Activated CD4-positive, alpha-beta memory T cell treated with anti-CD3 and anti-CD28 coated beads for 36 hours (primary cell): ENCODE measurements at regions not wholly inside any gene's neighbourhood (a gene's known extent, or its start where the extent isn't known, plus 50 kb on each side); places are given as distances from the start of the nearest gene placed in this dataset.

Experiments
- CTCF ChIA-PET: fragments of 350-600 bp; sonication (Branson Sonifier 250); formaldehyde crosslinking; loops from one replicate; lab custom pipeline; 2021; ENCODE audit warnings: antibody characterized with exemption, inconsistent platforms; lab: Charles Lee
- POLR2A ChIA-PET: fragments of 350-600 bp; sonication (Branson Sonifier 250); formaldehyde crosslinking; loops from one replicate; lab custom pipeline; 2021; ENCODE audit warnings: antibody characterized with exemption; lab: Charles Lee
- DNase-seq: peaks from one replicate; pipeline ENCODE4 v3.0.0-alpha.2; 2020
- H3K27ac Mint-ChIP-seq: one replicate; pipeline ENCODE4 v1.8.0; 2021; ENCODE audit warnings: mixed read lengths
- H3K27me3 Mint-ChIP-seq: one replicate; pipeline ENCODE4 v1.8.0; 2021; ENCODE audit warnings: mixed read lengths
- H3K36me3 Mint-ChIP-seq: one replicate; pipeline ENCODE4 v1.8.0; 2021; ENCODE audit warnings: mixed read lengths
- H3K4me1 Mint-ChIP-seq: one replicate; pipeline ENCODE4 v1.8.0; 2021; ENCODE audit warnings: low read depth, mixed read lengths
- H3K4me3 Mint-ChIP-seq: one replicate; pipeline ENCODE4 v1.8.0; 2021; ENCODE audit warnings: mild to moderate bottlenecking, mixed read lengths
- H3K9me3 Mint-ChIP-seq: one replicate; pipeline ENCODE4 v1.8.0; 2021; ENCODE audit warnings: mixed read lengths
- intact Hi-C: fragments of 100-400 bp; cut with micrococcal nuclease; formaldehyde crosslinking; loops from one replicate; pipeline ENCODE4 v1.15.1; 2023

DNA sequence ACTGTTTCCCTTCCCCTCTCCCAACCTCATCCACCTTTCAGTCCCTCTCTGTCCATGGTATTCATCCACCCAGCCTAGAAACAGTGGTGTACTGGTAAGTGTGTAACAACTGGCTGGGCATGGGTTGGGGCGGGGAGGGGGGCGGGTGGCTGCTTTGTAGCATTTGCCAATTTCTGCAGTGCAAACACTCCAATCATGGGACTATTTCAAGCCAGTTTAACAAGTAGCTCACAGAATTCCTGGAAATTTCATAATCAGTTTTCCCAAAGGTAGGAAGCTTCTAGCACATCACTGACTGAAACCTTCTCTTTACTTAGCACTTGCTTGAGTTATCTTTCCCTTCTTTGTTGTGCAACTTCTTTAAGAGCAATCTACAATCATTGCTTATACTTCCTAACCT, 100.8 kb upstream of the WASF3 start:
- Mint-ChIP-seq H3K27me3 (peaks cover 9% of the 10 kb centered on the region), H3K9me3 (no peaks in the 10 kb centered on the region), H3K36me3 (no peaks in the 10 kb centered on the region), H3K4me1 (no peaks in the 10 kb centered on the region), H3K4me3 (no peak overlapping the region), H3K27ac (no peak overlapping the region)
- CTCF ChIA-PET, result no interaction called here
- POLR2A ChIA-PET, result no interaction called here
- intact Hi-C loops, result no loop called here
- no peak for DNase-seq

DNA sequence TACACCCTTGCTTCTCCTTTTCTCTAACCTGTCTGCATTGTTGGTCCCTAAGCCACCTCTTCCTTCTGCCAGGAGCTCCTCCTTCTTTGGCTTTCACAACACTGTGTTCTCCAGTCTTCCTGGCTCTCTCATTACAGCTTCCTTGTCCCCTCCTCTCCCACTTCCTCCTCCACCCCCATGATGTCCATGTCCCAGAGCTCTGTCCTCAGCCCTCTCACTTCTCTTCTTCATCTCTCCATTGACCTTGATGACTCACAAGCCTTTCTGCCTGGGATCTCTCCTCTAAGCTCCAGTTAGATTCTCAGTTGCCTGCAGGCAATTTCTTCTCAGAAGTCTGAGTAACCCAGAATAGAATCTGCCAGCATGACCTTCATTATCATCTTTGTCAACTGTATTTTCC, 100.3 kb upstream of the WASF3 start:
- H3K27me3 Mint-ChIP-seq, result peaks cover 12% of the 10 kb centered on the region
- ChIA-PET POLR2A (no interaction called here), CTCF (interaction anchor here (1.0 kb wide), 1 partner anchor 39 kb away, joined by 3 read pairs; no protein-coding TSS in a partner anchor)
- H3K27ac Mint-ChIP-seq, result no peak overlapping the region
- intact Hi-C loops, result no loop called here
- H3K4me3 Mint-ChIP-seq, result no peak overlapping the region
- no peaks in the 10 kb centered on the region for H3K4me1 Mint-ChIP-seq
- no peaks in the 10 kb centered on the region for H3K9me3 Mint-ChIP-seq
- H3K36me3 Mint-ChIP-seq, result no peaks in the 10 kb centered on the region
- DNase-seq, result no peak

DNA sequence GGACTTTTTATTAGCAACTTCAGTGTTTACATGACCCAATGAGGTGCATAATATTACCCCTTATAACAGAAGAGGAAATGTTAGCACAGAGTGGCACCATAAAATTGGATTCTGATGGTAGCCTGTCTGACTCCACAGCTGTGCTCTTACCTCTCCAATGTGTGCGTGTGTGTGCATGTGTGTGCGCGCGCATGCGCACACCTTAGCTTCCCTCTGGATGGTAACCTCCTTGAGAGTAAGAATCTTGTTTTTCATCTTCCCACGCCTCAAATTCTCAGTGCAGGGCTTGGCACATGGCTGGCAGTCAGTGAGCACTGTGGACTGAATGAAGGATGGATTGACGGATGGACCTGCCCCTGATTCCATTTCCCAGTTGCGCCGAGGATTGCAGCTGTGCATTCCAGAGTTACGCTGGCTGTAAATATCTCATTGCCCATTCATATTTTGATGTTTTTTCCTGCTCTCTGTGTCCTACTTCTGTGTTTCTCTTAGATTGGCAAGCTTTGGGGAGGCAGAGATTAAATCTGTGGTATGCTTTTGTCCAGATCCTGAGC, 99.2 kb upstream of the WASF3 start:
- Mint-ChIP-seq H3K36me3 (no peaks in the 10 kb centered on the region), H3K27me3 (peaks cover 8% of the 10 kb centered on the region), H3K27ac (no peak overlapping the region), H3K4me3 (no peak overlapping the region), H3K4me1 (no peaks in the 10 kb centered on the region), H3K9me3 (no peaks in the 10 kb centered on the region)
- CTCF ChIA-PET, result interaction anchor here (1.0 to 1.5 kb wide), 2 partner anchors 38 to 39 kb away, joined by 3 read pairs; no protein-coding TSS in a partner anchor
- intact Hi-C loops, result no loop called here
- POLR2A ChIA-PET, result no interaction called here
- DNase-seq, result no peak

DNA sequence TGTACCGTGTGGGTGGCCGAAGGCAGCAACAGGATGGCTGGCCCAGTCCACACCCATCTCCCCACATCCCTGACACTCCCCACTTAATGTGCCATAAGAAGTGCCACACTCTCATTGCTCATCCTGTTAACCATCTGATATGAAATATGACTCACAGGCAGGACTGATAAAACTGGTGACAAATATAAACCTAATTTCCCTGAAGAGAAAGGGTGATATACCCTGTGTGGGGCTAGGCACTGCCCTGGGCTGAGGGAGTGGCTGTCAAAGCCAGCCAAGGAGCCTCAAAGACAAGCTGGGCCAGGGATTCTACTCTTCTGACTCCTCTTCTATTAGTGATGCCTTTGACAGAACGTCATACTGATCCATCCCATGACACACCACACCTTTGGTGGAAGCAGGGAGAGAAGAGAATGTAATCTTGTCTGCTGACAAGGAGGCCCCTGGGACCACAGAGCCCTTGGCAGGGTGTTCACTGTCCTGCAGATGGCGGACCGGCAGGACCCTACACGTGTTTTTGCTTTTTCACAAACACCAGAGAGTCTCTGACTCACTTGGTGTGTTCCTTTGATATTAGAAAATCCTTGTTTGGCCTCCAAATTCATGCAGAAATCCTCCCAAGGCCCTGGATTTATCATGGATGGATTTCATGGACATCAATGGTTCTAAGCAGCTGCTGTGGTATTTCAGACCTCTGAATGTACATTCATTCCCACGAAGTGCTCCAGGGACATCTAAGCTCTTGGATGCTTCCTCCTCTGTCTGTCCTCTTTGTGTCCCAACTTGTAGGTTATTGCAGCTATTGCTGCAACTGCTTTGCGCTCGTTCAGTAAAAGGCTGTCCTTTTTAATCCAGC, 98.0 kb upstream of the WASF3 start:
- Mint-ChIP-seq H3K27me3 (peaks cover 12% of the 10 kb centered on the region), H3K9me3 (no peaks in the 10 kb centered on the region), H3K27ac (no peak overlapping the region), H3K36me3 (no peaks in the 10 kb centered on the region), H3K4me1 (no peaks in the 10 kb centered on the region), H3K4me3 (no peak overlapping the region)
- intact Hi-C loops, result no loop called here
- CTCF ChIA-PET, result interaction anchor here (1.5 kb wide), 1 partner anchor 37 kb away, joined by 3 read pairs; no protein-coding TSS in a partner anchor
- DNase-seq, result no peak
- POLR2A ChIA-PET, result no interaction called here

DNA sequence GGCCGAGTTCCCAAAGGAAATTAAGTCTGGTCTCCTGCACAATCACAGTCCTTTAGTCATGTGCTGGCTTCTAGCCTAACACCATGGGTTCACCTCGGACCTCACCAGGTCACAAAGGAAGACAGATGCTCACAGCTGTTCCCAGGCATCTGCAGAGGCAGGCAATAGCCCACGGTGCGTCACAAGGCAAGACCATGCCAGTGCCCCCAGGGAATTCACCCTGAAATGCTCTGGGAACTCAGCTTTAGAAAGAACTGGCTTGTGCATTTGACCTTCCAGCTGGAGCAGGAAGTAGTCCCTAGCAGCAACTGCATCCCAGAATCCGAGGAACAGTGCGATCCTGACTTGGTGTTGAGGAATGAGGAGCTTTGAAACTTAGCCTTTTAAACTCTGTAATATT, 96.8 kb upstream of the WASF3 start:
- no peak for DNase-seq
- Mint-ChIP-seq H3K27me3 (peaks cover 18% of the 10 kb centered on the region), H3K4me1 (no peaks in the 10 kb centered on the region), H3K9me3 (no peaks in the 10 kb centered on the region), H3K27ac (no peak overlapping the region), H3K36me3 (no peaks in the 10 kb centered on the region), H3K4me3 (no peak overlapping the region)
- intact Hi-C loops, result no loop called here
- POLR2A ChIA-PET, result no interaction called here
- CTCF ChIA-PET, result no interaction called here

DNA sequence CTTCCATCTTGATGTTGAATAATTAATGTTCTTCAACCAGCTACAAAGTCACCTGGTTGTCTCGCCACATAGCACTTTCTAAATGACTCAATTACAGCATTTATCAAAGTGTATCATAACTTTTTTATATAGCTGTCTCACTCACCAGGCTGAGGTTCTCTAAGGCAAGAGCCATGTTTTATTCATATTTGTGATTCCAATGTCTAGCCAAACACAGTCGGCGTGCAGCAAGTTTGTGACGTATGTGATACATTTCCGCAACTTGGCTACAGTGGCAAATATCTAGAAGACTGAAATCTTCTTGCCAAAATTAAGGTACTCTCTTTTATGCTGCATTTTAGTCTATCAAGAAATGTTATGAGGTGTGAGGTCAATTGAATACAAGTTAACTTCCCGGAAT, 94.2 kb upstream of the WASF3 start:
- intact Hi-C loops, result no loop called here
- H3K27ac Mint-ChIP-seq, result no peak overlapping the region
- peaks cover 18% of the 10 kb centered on the region for H3K27me3 Mint-ChIP-seq
- no peak for DNase-seq
- ChIA-PET POLR2A (no interaction called here), CTCF (no interaction called here)
- no peaks in the 10 kb centered on the region for H3K36me3 Mint-ChIP-seq
- H3K9me3 Mint-ChIP-seq, result no peaks in the 10 kb centered on the region
- H3K4me1 Mint-ChIP-seq, result no peaks in the 10 kb centered on the region
- H3K4me3 Mint-ChIP-seq, result no peak overlapping the region

DNA sequence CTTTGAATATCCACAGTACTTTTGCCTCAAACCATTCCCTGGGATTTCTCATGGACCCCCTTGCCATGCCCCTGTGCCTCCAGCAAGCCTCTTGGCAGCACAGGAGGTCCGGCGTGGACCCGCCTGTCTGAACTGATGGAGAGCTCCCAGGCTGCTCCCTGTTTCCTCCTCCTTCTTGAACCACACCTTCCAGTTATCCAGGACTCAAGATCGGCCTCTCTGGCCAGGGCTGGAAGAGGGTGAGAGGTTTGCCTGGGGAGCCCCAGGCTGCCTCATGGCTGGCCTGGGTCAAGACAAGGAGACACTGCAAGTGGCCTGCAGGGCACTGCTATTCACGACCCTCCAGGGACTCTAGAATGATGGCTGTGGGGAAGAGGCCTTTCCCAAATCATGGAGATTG, 93.6 kb upstream of the WASF3 start:
- Mint-ChIP-seq H3K4me1 (no peaks in the 10 kb centered on the region), H3K27me3 (peaks cover 20% of the 10 kb centered on the region), H3K36me3 (no peaks in the 10 kb centered on the region), H3K9me3 (no peaks in the 10 kb centered on the region), H3K27ac (no peak overlapping the region), H3K4me3 (no peak overlapping the region)
- intact Hi-C loops, result no loop called here
- no peak for DNase-seq
- POLR2A ChIA-PET, result no interaction called here
- CTCF ChIA-PET, result no interaction called here

DNA sequence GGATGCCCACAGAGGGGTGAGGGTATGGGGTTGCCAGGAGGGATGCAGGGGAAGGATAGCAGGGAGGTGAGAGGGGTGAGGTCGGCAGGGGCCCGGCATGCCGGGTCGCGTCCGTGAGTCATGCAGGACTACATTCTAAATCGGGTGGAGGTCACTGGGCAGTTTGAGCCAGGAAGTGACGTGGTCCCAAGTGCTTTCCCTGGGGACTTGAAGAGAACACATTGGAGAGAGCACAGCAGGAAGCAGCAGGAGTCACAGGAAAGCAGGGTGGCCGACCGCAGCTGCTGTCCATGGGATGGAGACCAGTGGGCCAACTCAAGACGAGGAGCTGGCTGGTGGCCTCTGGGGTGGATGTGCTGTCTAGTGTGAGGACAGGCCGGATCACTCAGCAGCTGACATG, 92.0 kb upstream of the WASF3 start:
- Mint-ChIP-seq H3K4me3 (no peak overlapping the region), H3K27ac (no peak overlapping the region), H3K27me3 (peaks cover 20% of the 10 kb centered on the region), H3K36me3 (no peaks in the 10 kb centered on the region), H3K4me1 (no peaks in the 10 kb centered on the region), H3K9me3 (no peaks in the 10 kb centered on the region)
- no peak for DNase-seq
- intact Hi-C loops, result no loop called here
- POLR2A ChIA-PET, result no interaction called here
- CTCF ChIA-PET, result no interaction called here

DNA sequence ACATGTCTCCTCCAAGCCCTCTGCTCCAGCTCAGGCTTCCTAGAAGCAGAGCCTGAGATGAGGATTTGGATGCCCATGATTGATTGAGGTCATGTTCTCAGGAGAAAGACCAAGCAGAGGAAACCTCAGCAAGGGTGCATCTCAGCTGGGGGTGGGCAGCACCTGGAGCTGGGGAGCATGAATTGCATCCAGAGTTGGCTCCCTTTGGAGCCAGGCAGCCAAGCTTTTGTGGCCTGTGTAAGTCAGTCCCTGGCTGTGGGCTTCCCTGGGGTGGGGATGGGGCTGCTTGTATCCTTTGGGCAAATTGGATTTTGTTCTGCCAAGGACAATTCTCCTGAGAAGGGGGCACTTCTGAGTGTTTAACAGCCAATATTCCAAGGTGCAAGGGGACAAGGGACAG, 91.5 kb upstream of the WASF3 start:
- Mint-ChIP-seq H3K9me3 (no peaks in the 10 kb centered on the region), H3K27ac (no peak overlapping the region), H3K4me3 (no peak overlapping the region), H3K4me1 (no peaks in the 10 kb centered on the region), H3K36me3 (no peaks in the 10 kb centered on the region), H3K27me3 (peaks cover 20% of the 10 kb centered on the region)
- ChIA-PET POLR2A (interaction anchor here (0.7 kb wide), 1 partner anchor 154 kb away, joined by 3 read pairs; no protein-coding TSS in a partner anchor), CTCF (no interaction called here)
- intact Hi-C loops, result no loop called here
- no peak for DNase-seq

DNA sequence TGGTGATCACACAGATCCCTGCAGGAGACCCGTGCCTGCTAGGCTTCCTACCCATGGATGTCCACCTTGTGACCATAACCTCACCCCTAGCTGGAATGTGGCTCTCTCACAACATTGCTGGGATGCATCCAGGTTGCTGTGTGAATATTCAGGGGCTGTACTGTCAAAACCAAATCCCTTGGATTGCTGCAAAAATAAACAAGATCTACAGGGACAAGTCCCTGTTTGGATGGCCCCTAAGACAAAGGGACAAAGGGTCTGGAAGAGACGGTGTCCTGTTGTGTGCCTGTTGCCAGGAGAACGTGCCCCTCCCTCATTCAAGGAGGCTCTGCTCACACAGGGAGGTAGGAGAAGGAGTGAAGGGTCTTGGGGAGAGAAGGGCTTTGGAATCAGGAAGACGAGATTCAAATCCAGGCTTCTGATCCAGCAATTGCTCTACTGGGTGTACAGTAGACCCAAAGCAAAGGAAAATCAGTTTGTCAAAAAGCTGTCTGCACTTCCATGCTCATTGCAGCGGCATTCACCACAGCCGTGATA, 89.2 kb upstream of the WASF3 start:
- no peak overlapping the region for H3K27ac Mint-ChIP-seq
- no peak overlapping the region for H3K4me3 Mint-ChIP-seq
- no peaks in the 10 kb centered on the region for H3K4me1 Mint-ChIP-seq
- CTCF ChIA-PET, result no interaction called here
- H3K9me3 Mint-ChIP-seq, result no peaks in the 10 kb centered on the region
- POLR2A ChIA-PET, result no interaction called here
- no peaks in the 10 kb centered on the region for H3K36me3 Mint-ChIP-seq
- DNase-seq, result no peak
- peaks cover 16% of the 10 kb centered on the region for H3K27me3 Mint-ChIP-seq
- intact Hi-C loops, result no loop called here

DNA sequence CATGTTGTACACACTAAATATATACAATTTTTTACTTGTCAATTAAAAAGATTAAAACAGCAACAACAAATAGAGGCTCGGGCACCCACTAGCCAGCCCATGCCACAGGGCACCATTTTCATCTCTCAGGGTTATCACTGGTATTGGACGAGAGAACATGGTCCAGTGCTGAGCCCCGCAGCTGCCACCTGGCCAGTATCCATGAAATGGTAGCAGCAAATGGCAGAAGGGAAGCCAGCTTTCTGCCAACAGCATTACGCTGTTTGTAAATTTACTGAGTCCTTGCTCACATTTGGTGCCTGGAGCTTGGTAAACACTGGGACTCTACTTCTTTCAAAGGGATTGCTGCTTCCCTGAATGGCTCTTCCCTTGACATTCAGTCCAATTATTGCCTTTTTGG, 87.9 kb upstream of the WASF3 start:
- Mint-ChIP-seq H3K4me3 (no peak overlapping the region), H3K9me3 (no peaks in the 10 kb centered on the region), H3K27ac (no peak overlapping the region), H3K27me3 (peaks cover 9% of the 10 kb centered on the region), H3K36me3 (no peaks in the 10 kb centered on the region), H3K4me1 (no peaks in the 10 kb centered on the region)
- intact Hi-C loops, result no loop called here
- POLR2A ChIA-PET, result no interaction called here
- CTCF ChIA-PET, result no interaction called here
- DNase-seq, result no peak

DNA sequence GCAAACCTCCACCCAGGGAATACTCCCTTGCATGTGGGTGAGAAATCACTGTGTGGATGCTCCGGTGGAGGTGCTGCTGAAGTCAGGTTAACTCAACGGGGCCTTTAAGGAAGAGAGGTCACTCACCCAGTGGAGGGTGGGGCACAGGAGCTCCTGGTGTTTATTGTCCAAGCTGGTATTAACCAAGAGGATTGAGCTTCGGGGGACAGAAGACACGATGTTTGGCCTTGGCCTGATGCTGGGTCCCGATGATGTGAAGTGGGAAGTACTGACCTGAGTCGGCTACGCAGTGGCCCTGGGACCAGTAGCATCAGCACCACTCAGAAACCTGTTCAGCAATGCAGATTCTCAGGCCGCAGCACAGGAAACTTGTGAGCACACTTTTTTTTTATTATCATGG, 85.7 kb upstream of the WASF3 start:
- Mint-ChIP-seq H3K36me3 (no peaks in the 10 kb centered on the region), H3K27me3 (peaks cover 2% of the 10 kb centered on the region), H3K9me3 (no peaks in the 10 kb centered on the region), H3K4me3 (no peak overlapping the region), H3K4me1 (peaks cover 4% of the 10 kb centered on the region), H3K27ac (no peak overlapping the region)
- DNase-seq, result no peak
- POLR2A ChIA-PET, result no interaction called here
- intact Hi-C loops, result no loop called here
- CTCF ChIA-PET, result no interaction called here
